ENCODE measurements at regions not wholly inside any gene's neighbourhood (a gene's known extent, or its start where the extent isn't known, plus 50 kb on each side); places are given as distances from the start of the nearest gene placed in this dataset.

GRCh38 chr22:48793949-48794348, 1033.7 kb downstream of the BRD1 start:
- TF ChIP-seq CTCF (IDR thresholded peaks at IDR 0.05; ENCODE audit: low read depth, low read length) (no peak), MYC (IDR thresholded peaks at IDR 0.05; ENCODE audit: low read depth, low read length) (no peak), POLR2A (IDR thresholded peaks at IDR 0.05; ENCODE audit: extremely low read depth, insufficient read length) (no peak), MAX (IDR thresholded peaks at IDR 0.05; ENCODE audit: low read depth, low read length) (no peak)

Data from NB4 (cell line).